Liver (tissue), 3 donors: ENCODE measurements at regions not wholly inside any gene's neighbourhood (a gene's known extent, or its start where the extent isn't known, plus 50 kb on each side); places are given as distances from the start of the nearest gene placed in this dataset.

ENCODE experiments used
- FOXA1 ChIP-seq: IDR thresholded peaks from 2 replicates; pipeline ENCODE4 v1.6.1; 2016; ENCODE audit warnings: antibody characterized with exemption
- FOXA2 ChIP-seq: IDR thresholded peaks from 2 replicates; pipeline ENCODE4 v1.6.1; 2016; ENCODE audit warnings: antibody characterized with exemption
- GABPA ChIP-seq, 2 donors: IDR thresholded peaks in 1 of 2; conservative IDR thresholded peaks in 1 of 2; 2 replicates each; pipeline ENCODE4 v1.6.1; 2016; ENCODE audit warnings: antibody characterized with exemption in 2 of 2, mild to moderate bottlenecking in 1 of 2, moderate library complexity in 1 of 2
- RAD21 ChIP-seq, 2 donors: IDR thresholded peaks; 2 replicates each; pipeline ENCODE4 v1.6.1; 2016; ENCODE audit warnings: antibody characterized with exemption in 2 of 2, mild to moderate bottlenecking in 2 of 2
- TAF1 ChIP-seq: conservative IDR thresholded peaks from 2 replicates; pipeline ENCODE4 v1.6.1; 2016; ENCODE audit warnings: antibody characterized with exemption, mild to moderate bottlenecking
- YY1 ChIP-seq: IDR thresholded peaks from 2 replicates; pipeline ENCODE4 v1.6.1; 2016; ENCODE audit warnings: antibody characterized with exemption, mild to moderate bottlenecking
- TF ChIP-seq, protein P1 (sequence below): fragments of 150-350 bp; IDR thresholded peaks from 2 replicates; pipeline ENCODE4 v1.5.1; 2017; ENCODE audit warnings: improper control_type of control experiment, low read depth, low read length; ENCODE audit not compliant: missing input control
- TF ChIP-seq, protein P2 (sequence below): IDR thresholded peaks from 2 replicates; pipeline ENCODE4 v1.6.1; 2016; ENCODE audit warnings: antibody characterized with exemption
- TF ChIP-seq, protein P3 (sequence below): IDR thresholded peaks from 2 replicates; pipeline ENCODE4 v1.6.1; 2016; ENCODE audit warnings: antibody characterized with exemption, mild to moderate bottlenecking
- TF ChIP-seq, protein P4 (sequence below): IDR thresholded peaks from 2 replicates; pipeline ENCODE4 v1.6.1; 2016; ENCODE audit warnings: antibody characterized with exemption
- donor health status: healthy.
- donor health status: healthy.

DNA sequence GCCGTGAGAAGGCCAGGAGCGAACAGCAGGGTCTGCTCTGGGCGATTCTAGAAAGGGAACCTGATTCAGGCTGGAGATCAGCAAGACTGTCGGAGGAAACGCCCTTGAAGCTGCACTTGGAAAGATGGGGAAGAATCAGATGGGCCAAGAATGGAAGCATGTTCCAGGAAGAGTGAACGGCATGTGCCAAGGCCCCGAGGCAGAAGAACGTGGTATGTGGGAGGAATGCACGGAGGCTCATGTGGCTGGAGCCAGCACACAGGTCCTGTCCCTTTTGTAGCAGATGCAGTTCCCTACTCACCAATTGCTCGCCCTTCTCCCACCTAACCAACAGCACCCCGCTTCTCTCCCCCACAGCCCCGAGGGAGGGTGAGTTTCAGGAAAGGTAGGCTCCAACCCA lies 180.6 kb downstream of the TFAP2C start:
- TF ChIP-seq, protein P1, sequence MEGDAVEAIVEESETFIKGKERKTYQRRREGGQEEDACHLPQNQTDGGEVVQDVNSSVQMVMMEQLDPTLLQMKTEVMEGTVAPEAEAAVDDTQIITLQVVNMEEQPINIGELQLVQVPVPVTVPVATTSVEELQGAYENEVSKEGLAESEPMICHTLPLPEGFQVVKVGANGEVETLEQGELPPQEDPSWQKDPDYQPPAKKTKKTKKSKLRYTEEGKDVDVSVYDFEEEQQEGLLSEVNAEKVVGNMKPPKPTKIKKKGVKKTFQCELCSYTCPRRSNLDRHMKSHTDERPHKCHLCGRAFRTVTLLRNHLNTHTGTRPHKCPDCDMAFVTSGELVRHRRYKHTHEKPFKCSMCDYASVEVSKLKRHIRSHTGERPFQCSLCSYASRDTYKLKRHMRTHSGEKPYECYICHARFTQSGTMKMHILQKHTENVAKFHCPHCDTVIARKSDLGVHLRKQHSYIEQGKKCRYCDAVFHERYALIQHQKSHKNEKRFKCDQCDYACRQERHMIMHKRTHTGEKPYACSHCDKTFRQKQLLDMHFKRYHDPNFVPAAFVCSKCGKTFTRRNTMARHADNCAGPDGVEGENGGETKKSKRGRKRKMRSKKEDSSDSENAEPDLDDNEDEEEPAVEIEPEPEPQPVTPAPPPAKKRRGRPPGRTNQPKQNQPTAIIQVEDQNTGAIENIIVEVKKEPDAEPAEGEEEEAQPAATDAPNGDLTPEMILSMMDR: no peak
- TF ChIP-seq, protein P2, sequence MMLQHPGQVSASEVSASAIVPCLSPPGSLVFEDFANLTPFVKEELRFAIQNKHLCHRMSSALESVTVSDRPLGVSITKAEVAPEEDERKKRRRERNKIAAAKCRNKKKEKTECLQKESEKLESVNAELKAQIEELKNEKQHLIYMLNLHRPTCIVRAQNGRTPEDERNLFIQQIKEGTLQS: no peak
- TF ChIP-seq, protein P3, sequence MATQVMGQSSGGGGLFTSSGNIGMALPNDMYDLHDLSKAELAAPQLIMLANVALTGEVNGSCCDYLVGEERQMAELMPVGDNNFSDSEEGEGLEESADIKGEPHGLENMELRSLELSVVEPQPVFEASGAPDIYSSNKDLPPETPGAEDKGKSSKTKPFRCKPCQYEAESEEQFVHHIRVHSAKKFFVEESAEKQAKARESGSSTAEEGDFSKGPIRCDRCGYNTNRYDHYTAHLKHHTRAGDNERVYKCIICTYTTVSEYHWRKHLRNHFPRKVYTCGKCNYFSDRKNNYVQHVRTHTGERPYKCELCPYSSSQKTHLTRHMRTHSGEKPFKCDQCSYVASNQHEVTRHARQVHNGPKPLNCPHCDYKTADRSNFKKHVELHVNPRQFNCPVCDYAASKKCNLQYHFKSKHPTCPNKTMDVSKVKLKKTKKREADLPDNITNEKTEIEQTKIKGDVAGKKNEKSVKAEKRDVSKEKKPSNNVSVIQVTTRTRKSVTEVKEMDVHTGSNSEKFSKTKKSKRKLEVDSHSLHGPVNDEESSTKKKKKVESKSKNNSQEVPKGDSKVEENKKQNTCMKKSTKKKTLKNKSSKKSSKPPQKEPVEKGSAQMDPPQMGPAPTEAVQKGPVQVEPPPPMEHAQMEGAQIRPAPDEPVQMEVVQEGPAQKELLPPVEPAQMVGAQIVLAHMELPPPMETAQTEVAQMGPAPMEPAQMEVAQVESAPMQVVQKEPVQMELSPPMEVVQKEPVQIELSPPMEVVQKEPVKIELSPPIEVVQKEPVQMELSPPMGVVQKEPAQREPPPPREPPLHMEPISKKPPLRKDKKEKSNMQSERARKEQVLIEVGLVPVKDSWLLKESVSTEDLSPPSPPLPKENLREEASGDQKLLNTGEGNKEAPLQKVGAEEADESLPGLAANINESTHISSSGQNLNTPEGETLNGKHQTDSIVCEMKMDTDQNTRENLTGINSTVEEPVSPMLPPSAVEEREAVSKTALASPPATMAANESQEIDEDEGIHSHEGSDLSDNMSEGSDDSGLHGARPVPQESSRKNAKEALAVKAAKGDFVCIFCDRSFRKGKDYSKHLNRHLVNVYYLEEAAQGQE: no peak
- TF ChIP-seq GABPA (IDR thresholded peaks at IDR 0.05 in 1 of 2, conservative IDR thresholded peaks at IDR 0.05 in 1 of 2) (no peak), RAD21 (IDR thresholded peaks at IDR 0.05) (no peak), TAF1 (no peak), YY1 (no peak), FOXA2 (no peak), FOXA1 (no peak)
- TF ChIP-seq, protein P4, sequence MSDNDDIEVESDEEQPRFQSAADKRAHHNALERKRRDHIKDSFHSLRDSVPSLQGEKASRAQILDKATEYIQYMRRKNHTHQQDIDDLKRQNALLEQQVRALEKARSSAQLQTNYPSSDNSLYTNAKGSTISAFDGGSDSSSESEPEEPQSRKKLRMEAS: no peak
